C4-2B (cell line): ENCODE measurements at regions not wholly inside any gene's neighbourhood (a gene's known extent, or its start where the extent isn't known, plus 50 kb on each side); places are given as distances from the start of the nearest gene placed in this dataset.

Experiments
- H3K27ac ChIP-seq: fragments of 450-650 bp; 2 replicates; pipeline ENCODE4 v1.5.1; 2017
- ZFX ChIP-seq: fragments of 450-650 bp; IDR thresholded peaks from 2 replicates; pipeline ENCODE4 v1.6.1; 2017
- TF ChIP-seq, protein P1 (sequence below): fragments of 450-650 bp; conservative IDR thresholded peaks from 2 replicates; pipeline ENCODE4 v1.5.1; 2017; ENCODE audit warnings: mild to moderate bottlenecking

DNA sequence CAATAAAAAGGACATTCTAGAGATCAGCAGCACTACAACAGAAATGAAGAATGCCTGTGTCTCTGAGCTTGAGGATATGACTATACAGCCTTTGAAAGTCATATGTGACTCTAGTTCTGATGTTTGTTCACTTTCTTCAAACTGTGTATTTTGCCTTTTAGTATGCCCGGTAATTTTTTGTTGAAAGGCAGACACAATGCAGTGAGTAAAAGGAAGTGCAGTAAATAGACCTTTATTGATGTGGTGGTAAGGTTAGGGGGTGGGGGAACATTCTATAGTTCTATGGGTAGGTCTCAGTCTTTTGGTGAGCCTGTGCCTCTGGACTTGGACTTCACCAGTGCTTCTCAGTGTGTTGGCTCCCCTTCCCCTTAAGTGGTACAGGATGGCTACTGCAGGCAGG lies 143.5 kb upstream of the CDC14C start:
- H3K27ac ChIP-seq, result no peak overlapping the region
- TF ChIP-seq, protein P1, sequence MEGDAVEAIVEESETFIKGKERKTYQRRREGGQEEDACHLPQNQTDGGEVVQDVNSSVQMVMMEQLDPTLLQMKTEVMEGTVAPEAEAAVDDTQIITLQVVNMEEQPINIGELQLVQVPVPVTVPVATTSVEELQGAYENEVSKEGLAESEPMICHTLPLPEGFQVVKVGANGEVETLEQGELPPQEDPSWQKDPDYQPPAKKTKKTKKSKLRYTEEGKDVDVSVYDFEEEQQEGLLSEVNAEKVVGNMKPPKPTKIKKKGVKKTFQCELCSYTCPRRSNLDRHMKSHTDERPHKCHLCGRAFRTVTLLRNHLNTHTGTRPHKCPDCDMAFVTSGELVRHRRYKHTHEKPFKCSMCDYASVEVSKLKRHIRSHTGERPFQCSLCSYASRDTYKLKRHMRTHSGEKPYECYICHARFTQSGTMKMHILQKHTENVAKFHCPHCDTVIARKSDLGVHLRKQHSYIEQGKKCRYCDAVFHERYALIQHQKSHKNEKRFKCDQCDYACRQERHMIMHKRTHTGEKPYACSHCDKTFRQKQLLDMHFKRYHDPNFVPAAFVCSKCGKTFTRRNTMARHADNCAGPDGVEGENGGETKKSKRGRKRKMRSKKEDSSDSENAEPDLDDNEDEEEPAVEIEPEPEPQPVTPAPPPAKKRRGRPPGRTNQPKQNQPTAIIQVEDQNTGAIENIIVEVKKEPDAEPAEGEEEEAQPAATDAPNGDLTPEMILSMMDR, result no peak
- TF ChIP-seq ZFX, result no peak

GRCh38 chr7:48781752-48782151 lies 142.6 kb upstream of the CDC14C start:
- no peak for TF ChIP-seq ZFX
- no peak overlapping the region for H3K27ac ChIP-seq

GRCh38 chr7:48782511-48782910 lies 141.8 kb upstream of the CDC14C start:
- H3K27ac ChIP-seq, result no peak overlapping the region
- TF ChIP-seq, protein P1, result no peak
- no peak for TF ChIP-seq ZFX

DNA sequence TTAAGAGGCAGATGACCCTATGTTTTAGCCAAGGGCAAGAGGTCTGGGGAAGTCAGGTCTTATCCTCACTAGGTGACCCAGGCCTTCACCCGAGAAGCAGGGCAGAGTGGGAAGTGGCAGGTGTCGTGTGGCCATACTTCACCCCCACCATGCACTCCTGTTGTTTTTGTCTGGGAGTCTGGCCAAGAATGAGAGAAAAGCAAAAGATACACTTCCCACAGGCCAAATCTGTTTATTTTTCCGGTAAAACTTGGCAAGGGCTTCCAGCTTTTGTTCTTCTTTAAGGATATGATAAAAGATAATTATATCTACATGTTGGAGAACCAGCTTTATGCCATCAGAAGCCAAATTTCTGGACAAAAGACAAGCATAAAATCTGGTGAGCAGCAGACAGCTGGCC lies 137.4 kb upstream of the CDC14C start:
- TF ChIP-seq, protein P1, result no peak
- TF ChIP-seq ZFX, result no peak

GRCh38 chr7:48803250-48803649 lies 121.1 kb upstream of the CDC14C start:
- no peak overlapping the region for H3K27ac ChIP-seq
- TF ChIP-seq, protein P1, result no peak
- TF ChIP-seq ZFX, result no peak

More for the DNA sequence above, 137.4 kb upstream of the CDC14C start:
- H3K27ac ChIP-seq, result peak overlapping the region; percentile 34

GRCh38 chr7:48806731-48807130 lies 117.6 kb upstream of the CDC14C start:
- no peak overlapping the region for H3K27ac ChIP-seq
- TF ChIP-seq, protein P1, result no peak
- no peak for TF ChIP-seq ZFX

GRCh38 chr7:48811071-48811470 lies 113.3 kb upstream of the CDC14C start:
- H3K27ac ChIP-seq, result no peak overlapping the region
- no peak for TF ChIP-seq ZFX
- TF ChIP-seq, protein P1, result no peak

DNA sequence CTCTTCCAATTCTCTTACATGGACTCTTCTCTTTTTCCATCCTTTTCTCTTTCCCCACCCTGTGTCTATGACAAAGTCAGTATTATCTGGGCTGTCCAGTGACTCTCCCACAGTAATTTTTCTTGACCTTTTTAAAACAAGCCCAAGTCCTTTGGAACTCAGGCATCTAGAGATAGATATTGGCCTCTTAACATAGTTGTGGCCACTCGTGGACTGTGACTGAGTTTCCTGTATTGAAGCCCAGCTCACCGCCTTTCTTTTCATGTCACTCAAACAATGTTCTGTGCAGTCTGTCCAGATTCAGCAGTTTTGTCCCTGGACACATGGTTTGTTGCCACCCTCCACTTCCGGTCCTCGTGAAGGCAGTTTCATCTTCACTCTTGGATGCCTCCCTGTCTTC lies 110.9 kb upstream of the CDC14C start:
- no peak for TF ChIP-seq ZFX
- TF ChIP-seq, protein P1, result no peak
- H3K27ac ChIP-seq, result no peak overlapping the region
